Loucy (cell line): ENCODE measurements at regions not wholly inside any gene's neighbourhood (a gene's known extent, or its start where the extent isn't known, plus 50 kb on each side); places are given as distances from the start of the nearest gene placed in this dataset.
"Not testable (repeated sequence)": the region's sequence is repeated elsewhere in the genome, so short reads cannot be mapped to it uniquely, and the experiment has no call there.

Experiments used
- H2AFZ ChIP-seq: fragments of 200-600 bp; sonication (generic); 2 replicates; pipeline ENCODE4 v1.6.0; 2016; ENCODE audit warnings: antibody characterized with exemption, mild to moderate bottlenecking, low read length, moderate library complexity
- H3F3A ChIP-seq: fragments of 200-600 bp; 2 replicates; pipeline ENCODE4 v1.6.0; 2016; ENCODE audit warnings: antibody characterized with exemption, low read depth, mild to moderate bottlenecking
- H3K27me3 ChIP-seq: fragments of 200-600 bp; sonication (generic); 2 replicates; pipeline ENCODE4 v1.6.1; 2014; ENCODE audit warnings: low read length, mild to moderate bottlenecking; ENCODE audit not compliant: insufficient read depth, poor library complexity, severe bottlenecking
- H3K36me3 ChIP-seq: fragments of 200-600 bp; sonication (generic); 2 replicates; pipeline ENCODE4 v1.6.1; 2016; ENCODE audit warnings: low read length; ENCODE audit not compliant: insufficient read depth
- H3K4me1 ChIP-seq: fragments of 200-600 bp; sonication (generic); 2 replicates; pipeline ENCODE4 v1.5.1; 2014; ENCODE audit warnings: low read length, mild to moderate bottlenecking; ENCODE audit not compliant: insufficient read depth, poor library complexity, severe bottlenecking
- H3K4me2 ChIP-seq: fragments of 200-600 bp; sonication (generic); 2 replicates; pipeline ENCODE4 v1.6.0; 2014; ENCODE audit warnings: antibody characterized with exemption, low read length, low read depth, mild to moderate bottlenecking; ENCODE audit not compliant: poor library complexity, severe bottlenecking
- H3K4me3 ChIP-seq: fragments of 200-600 bp; sonication (generic); 2 replicates; pipeline ENCODE4 v1.5.1; 2014; ENCODE audit warnings: low read length, mild to moderate bottlenecking, mixed read lengths; ENCODE audit not compliant: poor library complexity, severe bottlenecking
- H3K79me2 ChIP-seq: fragments of 200-600 bp; sonication (generic); 2 replicates; pipeline ENCODE4 v1.6.1; 2014; ENCODE audit warnings: low read length; ENCODE audit not compliant: insufficient read depth
- H3K9ac ChIP-seq: fragments of 200-600 bp; sonication (generic); 2 replicates; pipeline ENCODE4 v1.6.0; 2014; ENCODE audit warnings: mild to moderate bottlenecking, low read depth, low read length, moderate library complexity; ENCODE audit not compliant: poor library complexity, severe bottlenecking
- H3K9me2 ChIP-seq: fragments of 200-600 bp; sonication (generic); replicated peaks from 2 replicates; pipeline ENCODE4 v1.6.1; 2016; ENCODE audit warnings: low read depth, low read length, mixed read lengths
- H3K9me3 ChIP-seq: fragments of 200-600 bp; sonication (generic); 2 replicates; pipeline ENCODE4 v1.6.1; 2014; ENCODE audit warnings: mild to moderate bottlenecking, antibody characterized with exemption, low read length, low read depth; ENCODE audit not compliant: insufficient read depth
- H4K20me1 ChIP-seq: fragments of 200-600 bp; sonication (generic); 2 replicates; pipeline ENCODE4 v1.6.0; 2014; ENCODE audit warnings: antibody characterized with exemption, low read length, mild to moderate bottlenecking; ENCODE audit not compliant: insufficient read depth, poor library complexity, severe bottlenecking

- not testable (repeated sequence) for H3K4me3 ChIP-seq, H3K27me3 ChIP-seq, H3K79me2 ChIP-seq, H3K9ac ChIP-seq, H3K9me2 ChIP-seq, H3F3A ChIP-seq, H3K9me3 ChIP-seq, H2AFZ ChIP-seq, H3K4me1 ChIP-seq, H3K4me2 ChIP-seq, H4K20me1 ChIP-seq, H3K36me3 ChIP-seq
Observed at GRCh38 chr7:63573412-63573811, 425.2 kb upstream of the ZNF722 start.

- H3K9me3 ChIP-seq, H3K4me2 ChIP-seq, H2AFZ ChIP-seq, H3F3A ChIP-seq, H3K36me3 ChIP-seq, H3K9ac ChIP-seq, H3K27me3 ChIP-seq, H3K79me2 ChIP-seq, H3K9me2 ChIP-seq, H4K20me1 ChIP-seq, H3K4me1 ChIP-seq, H3K4me3 ChIP-seq: not testable (repeated sequence)
Observed at GRCh38 chr7:63576421-63576820, 422.2 kb upstream of the ZNF722 start.

DNA sequence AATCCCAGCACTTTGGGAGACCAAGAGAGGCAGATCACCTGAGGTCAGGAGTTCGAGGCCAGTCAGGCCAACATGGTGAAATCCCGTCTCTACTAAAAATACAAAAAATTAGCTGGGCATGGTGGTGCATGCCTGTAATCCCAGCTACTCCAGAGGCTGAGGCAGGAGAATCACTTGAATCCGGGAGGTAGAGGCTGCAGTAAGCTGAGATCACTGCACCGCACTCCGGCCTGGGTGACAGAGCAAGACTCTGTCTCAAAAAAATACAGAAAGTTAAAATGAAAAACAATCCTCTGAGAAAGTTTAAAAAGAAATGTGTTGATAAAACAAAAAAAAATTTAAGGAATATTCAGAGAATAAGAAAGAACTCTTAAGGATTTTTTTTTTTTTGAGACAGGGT lies 421.6 kb upstream of the ZNF722 start:
- H3K27me3 ChIP-seq, H3F3A ChIP-seq, H3K4me2 ChIP-seq, H3K79me2 ChIP-seq, H4K20me1 ChIP-seq, H3K4me1 ChIP-seq, H2AFZ ChIP-seq, H3K9me3 ChIP-seq, H3K4me3 ChIP-seq, H3K36me3 ChIP-seq, H3K9ac ChIP-seq, H3K9me2 ChIP-seq: not testable (repeated sequence)

- H3K4me1 ChIP-seq, H2AFZ ChIP-seq, H3K9ac ChIP-seq, H3F3A ChIP-seq, H3K4me3 ChIP-seq, H3K27me3 ChIP-seq, H3K9me3 ChIP-seq, H3K79me2 ChIP-seq, H3K4me2 ChIP-seq, H3K9me2 ChIP-seq, H3K36me3 ChIP-seq, H4K20me1 ChIP-seq: not testable (repeated sequence)
Observed at GRCh38 chr7:63580045-63580444, 418.6 kb upstream of the ZNF722 start.

- H3K4me2 ChIP-seq, H3K9ac ChIP-seq, H3K4me1 ChIP-seq, H4K20me1 ChIP-seq, H2AFZ ChIP-seq, H3K79me2 ChIP-seq, H3K9me2 ChIP-seq, H3K4me3 ChIP-seq, H3K9me3 ChIP-seq, H3K36me3 ChIP-seq, H3F3A ChIP-seq, H3K27me3 ChIP-seq: not testable (repeated sequence)
Observed at GRCh38 chr7:63580536-63581300, 417.9 kb upstream of the ZNF722 start.

GRCh38 chr7:63582771-63583170 lies 415.9 kb upstream of the ZNF722 start:
- not testable (repeated sequence) for H2AFZ ChIP-seq, H3F3A ChIP-seq, H3K4me3 ChIP-seq, H3K79me2 ChIP-seq, H3K9me2 ChIP-seq, H3K9me3 ChIP-seq, H3K4me1 ChIP-seq, H3K9ac ChIP-seq, H4K20me1 ChIP-seq, H3K27me3 ChIP-seq, H3K4me2 ChIP-seq, H3K36me3 ChIP-seq

DNA sequence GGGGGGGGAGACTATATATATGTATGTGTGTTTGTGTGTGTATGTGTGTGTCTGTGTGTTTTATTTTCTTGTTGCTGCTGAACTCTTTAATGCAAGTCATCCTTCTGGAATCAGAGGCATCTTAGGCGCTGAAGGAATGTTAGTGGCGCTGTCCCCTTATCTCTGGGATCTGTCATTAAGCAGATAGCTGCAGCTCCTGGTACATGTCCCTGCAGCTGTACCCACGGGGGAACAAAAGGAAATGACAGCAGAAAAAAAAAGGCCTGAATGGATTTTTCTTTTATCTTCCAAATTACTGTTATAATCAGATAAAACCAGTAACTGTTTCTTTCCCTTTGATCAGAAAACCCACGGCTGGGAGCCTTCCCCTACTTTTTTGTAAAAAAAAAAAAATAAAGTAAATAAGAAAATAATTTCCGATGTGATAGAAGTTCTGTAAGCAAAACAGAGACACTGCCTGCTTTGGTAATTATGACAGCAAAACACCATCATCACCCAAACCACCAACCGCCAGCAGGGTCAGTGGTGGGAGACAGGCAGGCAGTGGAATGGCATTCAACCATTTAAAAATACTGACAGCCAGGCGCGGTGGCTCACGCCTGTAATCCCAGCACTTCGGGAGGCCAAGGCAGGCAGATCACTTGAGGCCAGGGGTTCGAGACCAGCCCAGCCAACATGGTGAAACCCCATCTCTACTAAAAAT lies 411.3 kb upstream of the ZNF722 start:
- H3K4me1 ChIP-seq, H3K36me3 ChIP-seq, H4K20me1 ChIP-seq, H2AFZ ChIP-seq, H3K4me2 ChIP-seq, H3K27me3 ChIP-seq, H3F3A ChIP-seq, H3K79me2 ChIP-seq, H3K9ac ChIP-seq, H3K9me3 ChIP-seq, H3K9me2 ChIP-seq, H3K4me3 ChIP-seq: not testable (repeated sequence)
